HG02884 (cell line): ENCODE measurements at regions not wholly inside any gene's neighbourhood (a gene's known extent, or its start where the extent isn't known, plus 50 kb on each side); places are given as distances from the start of the nearest gene placed in this dataset.
"Not testable (repeated sequence)": the region's sequence is repeated elsewhere in the genome, so short reads cannot be mapped to it uniquely, and the experiment has no call there.

Experiments used
- ATAC-seq: cut with Tn5 transposase; IDR thresholded peaks from one replicate; pipeline ENCODE4 v1.9.1; 2021; ENCODE audit warnings: mild to moderate bottlenecking, moderate library complexity; ENCODE audit not compliant: unreplicated experiment

DNA sequence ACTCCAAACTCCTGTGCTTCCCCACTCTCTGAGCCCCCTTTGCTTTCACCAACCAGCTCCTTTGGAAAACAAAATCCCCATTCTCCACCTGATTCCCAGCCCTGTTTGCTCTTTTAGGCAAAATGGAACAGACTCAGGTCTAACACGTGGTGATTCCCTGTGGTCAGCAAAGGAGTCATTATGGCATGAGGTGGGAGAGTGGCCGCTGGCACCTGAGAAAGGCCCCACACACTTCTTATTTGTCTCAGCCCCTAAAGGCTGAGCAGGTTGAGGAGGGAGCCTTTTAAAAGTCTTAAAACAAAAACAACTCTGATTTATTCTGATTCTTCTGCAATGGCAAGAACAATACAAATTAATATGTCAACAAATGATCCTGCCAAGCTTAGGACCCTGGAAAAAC is 401.2 kb downstream of the TNS1 start:
- ATAC-seq: no peak

GRCh38 chr2:217599906-217600305 is 402.9 kb downstream of the TNS1 start:
- no peak for ATAC-seq

GRCh38 chr2:217597681-217598080 is 405.1 kb downstream of the TNS1 start:
- no peak for ATAC-seq

DNA sequence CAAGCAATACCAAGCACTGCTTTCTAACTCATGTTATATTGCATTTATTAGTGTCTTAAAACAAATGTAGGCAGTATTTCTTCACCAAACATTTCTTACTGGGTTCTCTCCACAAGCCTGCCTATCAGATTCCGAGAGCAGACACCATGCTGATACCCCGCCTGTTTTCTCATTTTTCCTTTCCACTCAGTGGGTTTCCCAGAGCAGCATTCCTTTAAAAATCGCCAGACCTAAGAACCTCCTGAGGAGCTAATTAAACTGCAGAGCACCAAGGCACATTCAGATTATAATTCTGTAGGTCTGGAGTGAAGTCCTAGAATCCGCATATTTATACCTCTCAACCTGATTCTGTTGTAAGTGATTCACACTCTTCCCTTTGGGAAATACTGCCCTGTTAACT is 405.6 kb downstream of the TNS1 start:
- ATAC-seq: no peak

DNA sequence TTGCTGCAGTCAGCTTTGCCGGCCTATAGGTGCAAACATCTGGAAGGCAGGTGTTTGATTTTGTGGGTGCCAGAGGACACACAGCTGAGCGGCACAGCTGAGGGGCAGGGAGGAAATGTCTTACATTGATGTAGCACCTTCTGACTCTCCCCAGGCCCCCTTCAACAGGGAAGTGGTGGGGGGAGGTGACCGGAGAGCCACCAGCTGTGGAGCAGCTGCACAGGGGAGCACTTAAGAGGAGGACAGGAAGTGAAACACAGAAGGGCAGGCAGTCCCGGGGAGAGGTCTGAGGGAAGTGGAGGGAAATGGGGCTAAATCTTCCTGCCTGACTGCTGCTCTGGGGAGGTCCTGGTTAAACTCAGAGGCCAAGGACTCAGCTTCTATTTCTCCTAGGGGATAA is 409.1 kb downstream of the TNS1 start:
- no peak for ATAC-seq

GRCh38 chr2:217588266-217588665 is 414.5 kb downstream of the TNS1 start:
- ATAC-seq: no peak

- no peak for ATAC-seq
These were observed 417.4 kb downstream of the TNS1 start for GRCh38 chr2:217585362-217585761.

DNA sequence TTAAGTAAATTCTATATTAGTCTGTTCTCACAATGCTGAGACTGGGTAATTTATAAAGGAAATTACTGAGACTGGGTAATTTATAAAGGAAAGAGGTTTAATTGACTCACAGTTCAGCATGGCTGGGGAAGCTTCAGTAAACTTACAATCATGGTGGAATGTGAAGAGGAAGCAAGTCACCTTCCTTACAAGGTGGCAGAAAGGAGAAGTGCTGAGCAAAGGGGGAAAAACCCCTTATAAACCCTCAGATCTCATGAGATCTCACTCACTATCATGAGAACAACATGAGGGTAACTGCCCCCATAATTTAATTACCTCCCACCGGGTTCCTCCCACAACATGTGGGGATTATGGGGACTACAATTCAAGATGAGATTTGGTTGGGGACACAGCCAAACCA is 422.4 kb downstream of the TNS1 start:
- not testable (repeated sequence) for ATAC-seq

GRCh38 chr2:217573571-217573970 is 429.2 kb downstream of the TNS1 start:
- ATAC-seq: no peak

DNA sequence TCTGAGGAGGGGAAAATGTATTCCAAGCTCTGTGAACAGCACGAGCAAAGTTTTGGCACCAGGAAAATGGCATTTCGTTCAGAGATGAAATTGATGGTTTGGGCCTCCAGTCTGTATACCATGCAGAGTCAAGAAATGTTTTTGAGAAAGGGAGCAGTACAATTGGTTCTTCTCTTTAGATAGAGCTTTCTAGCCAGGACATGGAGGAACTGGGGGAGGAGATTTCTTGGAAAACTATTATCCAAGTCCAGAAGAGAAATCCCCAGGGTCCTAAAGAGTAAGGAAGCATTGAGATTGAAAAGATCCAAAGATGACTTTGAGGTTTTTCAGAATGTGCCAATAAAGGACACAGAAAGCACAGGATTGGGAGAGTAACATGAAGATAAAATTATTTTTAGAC is 432.4 kb downstream of the TNS1 start:
- ATAC-seq: no peak

- no peak for ATAC-seq
These were observed 434.4 kb downstream of the TNS1 start for GRCh38 chr2:217568289-217568971.

- ATAC-seq: no peak
These were observed 439.2 kb downstream of the TNS1 start for GRCh38 chr2:217563565-217563964.

GRCh38 chr2:217562871-217563480 is 439.8 kb downstream of the TNS1 start:
- ATAC-seq: no peak

DNA sequence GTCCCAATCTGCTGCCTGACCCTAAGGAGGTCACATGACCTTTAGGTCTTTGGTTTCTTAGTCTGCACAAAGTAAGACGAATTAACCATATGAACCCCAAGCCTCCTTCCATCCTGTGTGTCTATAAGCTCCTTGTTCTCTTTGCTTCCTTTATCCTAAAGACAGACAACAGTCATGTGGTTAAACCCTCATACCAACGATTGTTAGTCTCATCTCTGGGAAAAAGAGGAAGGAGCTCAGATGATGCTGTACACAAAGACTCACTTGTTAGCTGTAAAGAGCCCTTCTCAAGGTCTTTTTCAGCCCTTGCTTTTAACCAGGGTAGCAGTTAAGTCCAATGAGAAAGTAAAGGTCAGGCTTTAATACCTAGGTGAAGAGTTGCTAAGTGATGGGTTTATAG is 443.7 kb downstream of the TNS1 start:
- ATAC-seq: no peak

DNA sequence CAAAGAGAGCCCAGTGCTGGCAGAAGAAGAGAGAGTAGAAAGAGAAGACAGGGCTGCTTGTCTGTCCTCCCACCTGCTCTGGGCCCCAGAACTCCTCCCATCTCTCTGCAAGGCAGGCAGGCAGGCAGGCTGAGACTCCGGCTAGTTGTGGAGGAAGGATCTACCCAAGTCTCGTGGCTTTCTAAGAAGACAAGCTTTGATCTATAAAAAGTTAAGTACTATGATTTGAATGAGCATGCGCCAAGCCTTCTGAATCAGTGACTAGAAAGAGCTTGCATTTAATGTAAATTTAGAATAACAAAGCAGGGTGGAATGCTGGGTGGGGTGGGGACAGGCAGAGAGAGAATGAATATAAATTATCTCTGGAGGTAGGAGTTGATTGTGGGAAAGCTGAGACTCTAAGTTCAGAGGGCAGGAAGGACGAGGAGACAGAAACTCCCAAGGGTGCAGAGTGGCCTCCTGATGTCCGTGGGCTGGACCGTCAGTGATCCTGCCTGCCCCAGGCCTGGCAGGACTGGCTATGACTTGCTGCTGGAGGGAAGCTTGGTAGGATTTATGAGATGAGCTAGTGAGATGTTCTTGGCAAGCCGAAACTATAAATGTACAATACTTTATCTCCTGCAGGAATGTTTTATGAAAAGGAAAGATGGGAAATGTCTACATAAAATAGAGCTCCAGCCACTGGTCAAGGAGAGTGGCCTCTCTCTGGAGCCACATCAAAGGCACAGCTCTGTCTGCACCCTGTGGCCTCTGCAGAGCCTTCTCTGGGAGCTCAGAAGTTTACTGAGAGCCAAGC is 447.5 kb downstream of the TNS1 start:
- ATAC-seq: no peak

DNA sequence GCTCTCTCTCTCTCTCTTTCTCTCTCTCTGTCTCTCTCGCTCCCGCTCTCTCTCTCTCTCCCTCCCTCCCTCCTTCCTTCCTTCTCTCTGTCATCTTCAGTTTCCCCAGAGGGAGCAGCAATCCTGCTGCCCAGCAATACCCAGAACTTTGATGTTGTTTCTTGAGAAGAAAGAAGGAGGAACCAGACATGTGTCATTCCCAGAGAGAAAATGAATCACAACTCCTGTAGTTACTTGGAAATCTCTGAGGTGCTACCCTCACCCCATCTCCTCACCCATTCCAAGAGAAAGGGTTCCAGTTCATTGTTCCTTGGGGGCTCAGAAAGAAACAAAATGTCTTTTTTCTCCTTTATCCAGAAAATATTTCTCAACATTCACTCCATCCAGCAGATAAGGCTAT is 449.1 kb downstream of the TNS1 start:
- ATAC-seq: no peak

GRCh38 chr2:217553202-217553601 is 449.6 kb downstream of the TNS1 start:
- no peak for ATAC-seq

- no peak for ATAC-seq
These were observed 450.7 kb downstream of the TNS1 start for GRCh38 chr2:217552081-217552480.

GRCh38 chr2:217551252-217551899 is 451.4 kb downstream of the TNS1 start:
- no peak for ATAC-seq

GRCh38 chr2:217539126-217539525 is 463.7 kb downstream of the TNS1 start:
- no peak for ATAC-seq

- ATAC-seq: no peak
These were observed 464.1 kb downstream of the TNS1 start for GRCh38 chr2:217538719-217539118.
